ENCODE measurements at regions not wholly inside any gene's neighbourhood (a gene's known extent, or its start where the extent isn't known, plus 50 kb on each side); places are given as distances from the start of the nearest gene placed in this dataset.

- no peak for DNase-seq
- Histone ChIP-seq H3K27me3 (no peaks in the 10 kb centered on the region), H3K9me3 (no peaks in the 10 kb centered on the region), H3K4me3 (replicated peaks in 1 of 3) (no peak overlapping the region), H3K36me3 (no peaks in the 10 kb centered on the region), H3K4me1 (no peaks in the 10 kb centered on the region), H3K27ac (no peak overlapping the region)
- intact Hi-C loops (cut with DNase I), result no loop called here
- WGBS, 2 donors, result 60 to 68% methylated on average over 3 of the region's 3 CpGs
- no peak for TF ChIP-seq CTCF (IDR thresholded peaks at IDR 0.05)
- TF ChIP-seq POLR2A (IDR thresholded peaks at IDR 0.05), result no peak
These were observed 316.8 kb upstream of the KLF12 start for GRCh38 chr13:74450964-74451363.

- Histone ChIP-seq H3K4me3 (replicated peaks in 1 of 3) (no peak overlapping the region), H3K27me3 (no peaks in the 10 kb centered on the region), H3K9me3 (no peaks in the 10 kb centered on the region), H3K36me3 (no peaks in the 10 kb centered on the region), H3K27ac (no peak overlapping the region), H3K4me1 (no peaks in the 10 kb centered on the region)
- intact Hi-C loops (cut with DNase I), result no loop called here
- WGBS, 2 donors, result 70 to 83% methylated on average over 3 of the region's 3 CpGs
- no peak for DNase-seq
- TF ChIP-seq POLR2A (IDR thresholded peaks at IDR 0.05) (no peak), CTCF (IDR thresholded peaks at IDR 0.05) (no peak)
These were observed 316.3 kb upstream of the KLF12 start for GRCh38 chr13:74450525-74450845.

DNA sequence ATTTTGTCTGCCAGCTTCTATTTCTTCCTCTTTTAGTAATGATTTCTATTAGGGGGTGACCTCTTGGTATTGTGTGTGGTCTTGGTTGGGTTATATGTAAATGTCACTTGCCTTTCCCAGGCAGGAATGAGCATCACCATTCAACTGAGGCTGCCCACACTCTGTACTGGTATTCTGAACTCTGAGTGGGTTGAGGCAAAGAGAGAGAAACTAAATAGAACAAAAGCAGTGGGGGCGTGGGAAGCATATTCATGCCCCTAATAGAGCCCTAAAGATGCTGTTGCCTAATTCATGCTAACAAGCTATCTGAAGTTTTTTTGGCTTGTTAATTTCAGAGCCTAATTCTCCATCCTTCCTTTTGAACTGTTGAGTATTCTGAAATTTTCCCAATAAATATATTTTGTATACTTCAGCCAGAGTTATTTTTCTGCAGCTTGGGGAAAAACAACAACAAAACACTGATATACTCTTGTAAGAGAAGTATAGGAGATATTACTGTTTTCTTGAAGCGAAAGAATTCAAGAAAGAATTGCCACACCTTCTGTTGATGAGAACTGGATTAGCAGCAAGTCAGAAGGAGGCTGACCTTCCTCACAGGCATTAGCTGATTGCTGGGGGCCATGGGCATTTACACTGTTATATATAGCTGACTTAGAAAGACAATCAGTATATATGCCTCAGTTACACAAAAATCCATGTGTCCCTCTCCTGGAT lies 315.8 kb upstream of the KLF12 start:
- TF ChIP-seq CTCF (IDR thresholded peaks at IDR 0.05), result no peak
- no peak for TF ChIP-seq POLR2A (IDR thresholded peaks at IDR 0.05)
- no peak for DNase-seq
- no peaks in the 10 kb centered on the region for H3K27me3 ChIP-seq
- H3K36me3 ChIP-seq, result no peaks in the 10 kb centered on the region
- no peaks in the 10 kb centered on the region for H3K9me3 ChIP-seq
- intact Hi-C loops (cut with DNase I), result no loop called here
- H3K4me3 ChIP-seq (replicated peaks in 1 of 3), result no peak overlapping the region
- WGBS, 2 donors, result 86 to 93% methylated on average over 2 of the region's 2 CpGs
- H3K27ac ChIP-seq, result no peak overlapping the region
- H3K4me1 ChIP-seq, result no peaks in the 10 kb centered on the region

DNA sequence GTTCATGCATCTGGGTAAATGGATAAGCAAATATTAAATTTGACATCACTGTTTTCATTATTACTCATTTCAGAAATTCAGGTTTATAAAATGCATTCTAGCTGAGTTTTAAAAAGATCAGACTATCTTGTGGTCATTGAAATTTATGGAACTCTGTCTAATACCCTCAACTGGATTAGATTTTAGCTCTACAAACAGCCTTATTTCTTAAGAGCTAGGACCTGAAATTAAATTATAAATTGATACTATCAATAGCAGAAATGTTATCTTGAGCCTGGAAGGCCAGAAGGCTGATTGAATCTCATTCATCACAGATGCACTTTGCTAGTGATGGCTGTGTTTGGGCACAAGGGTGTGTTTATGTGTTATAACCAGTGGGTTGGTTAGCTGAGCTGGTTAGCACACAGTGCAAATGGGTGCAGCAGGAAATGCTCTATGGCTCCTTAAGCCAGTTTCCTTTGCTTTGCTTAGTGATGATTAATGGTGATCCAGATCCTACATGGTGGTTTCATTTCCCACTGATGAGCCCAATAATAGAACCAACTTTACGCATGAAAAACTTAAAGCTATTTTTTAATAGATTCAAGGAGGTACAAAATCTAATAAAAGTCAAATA lies 310.8 kb upstream of the KLF12 start:
- 95 to 100% methylated on average over 1 of the region's 1 CpG for WGBS, 2 donors
- intact Hi-C loops (cut with DNase I), result no loop called here
- H3K27me3 ChIP-seq, result no peaks in the 10 kb centered on the region
- no peak for DNase-seq
- no peaks in the 10 kb centered on the region for H3K36me3 ChIP-seq
- TF ChIP-seq CTCF (IDR thresholded peaks at IDR 0.05) (no peak), POLR2A (IDR thresholded peaks at IDR 0.05) (no peak)
- no peaks in the 10 kb centered on the region for H3K9me3 ChIP-seq
- H3K4me3 ChIP-seq (replicated peaks in 1 of 3), result no peak overlapping the region
- no peaks in the 10 kb centered on the region for H3K4me1 ChIP-seq
- H3K27ac ChIP-seq, result no peak overlapping the region

GRCh38 chr13:74444161-74444571 lies 310.0 kb upstream of the KLF12 start:
- Histone ChIP-seq H3K4me3 (replicated peaks in 1 of 3) (no peak overlapping the region), H3K27ac (no peak overlapping the region), H3K36me3 (no peaks in the 10 kb centered on the region), H3K27me3 (no peaks in the 10 kb centered on the region), H3K9me3 (no peaks in the 10 kb centered on the region), H3K4me1 (no peaks in the 10 kb centered on the region)
- no peak for TF ChIP-seq POLR2A (IDR thresholded peaks at IDR 0.05)
- TF ChIP-seq CTCF (IDR thresholded peaks at IDR 0.05), result no peak
- DNase-seq, result no peak
- WGBS, 2 donors, result 53 to 60% methylated on average over 6 of the region's 6 CpGs
- intact Hi-C loops (cut with DNase I), result no loop called here
